GM20000 (cell line): ENCODE measurements at regions not wholly inside any gene's neighbourhood (a gene's known extent, or its start where the extent isn't known, plus 50 kb on each side); places are given as distances from the start of the nearest gene placed in this dataset.

Experiments
- DNase-seq: peaks from one replicate; pipeline ENCODE4 v3.0.0; 2012; ENCODE audit warnings: low spot score
- TF ChIP-seq, protein P1 (sequence below): IDR thresholded peaks from 2 replicates; pipeline ENCODE4 v1.5.1; 2012; ENCODE audit warnings: mild to moderate bottlenecking, control low read depth; ENCODE audit errors: extremely low read depth, missing control alignments

- TF ChIP-seq, protein P1, sequence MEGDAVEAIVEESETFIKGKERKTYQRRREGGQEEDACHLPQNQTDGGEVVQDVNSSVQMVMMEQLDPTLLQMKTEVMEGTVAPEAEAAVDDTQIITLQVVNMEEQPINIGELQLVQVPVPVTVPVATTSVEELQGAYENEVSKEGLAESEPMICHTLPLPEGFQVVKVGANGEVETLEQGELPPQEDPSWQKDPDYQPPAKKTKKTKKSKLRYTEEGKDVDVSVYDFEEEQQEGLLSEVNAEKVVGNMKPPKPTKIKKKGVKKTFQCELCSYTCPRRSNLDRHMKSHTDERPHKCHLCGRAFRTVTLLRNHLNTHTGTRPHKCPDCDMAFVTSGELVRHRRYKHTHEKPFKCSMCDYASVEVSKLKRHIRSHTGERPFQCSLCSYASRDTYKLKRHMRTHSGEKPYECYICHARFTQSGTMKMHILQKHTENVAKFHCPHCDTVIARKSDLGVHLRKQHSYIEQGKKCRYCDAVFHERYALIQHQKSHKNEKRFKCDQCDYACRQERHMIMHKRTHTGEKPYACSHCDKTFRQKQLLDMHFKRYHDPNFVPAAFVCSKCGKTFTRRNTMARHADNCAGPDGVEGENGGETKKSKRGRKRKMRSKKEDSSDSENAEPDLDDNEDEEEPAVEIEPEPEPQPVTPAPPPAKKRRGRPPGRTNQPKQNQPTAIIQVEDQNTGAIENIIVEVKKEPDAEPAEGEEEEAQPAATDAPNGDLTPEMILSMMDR: no peak
- no peak for DNase-seq
Observed at GRCh38 chr3:13206799-13207577, 133.8 kb upstream of the IQSEC1 start.

- DNase-seq: no peak
Observed at GRCh38 chr3:13205567-13206143, 132.4 kb upstream of the IQSEC1 start.

GRCh38 chr3:13204177-13204581 lies 130.9 kb upstream of the IQSEC1 start:
- TF ChIP-seq, protein P1: no peak
- no peak for DNase-seq

More at GRCh38 chr3:13205567-13206143, 132.4 kb upstream of the IQSEC1 start:
- TF ChIP-seq, protein P1: no peak

DNA sequence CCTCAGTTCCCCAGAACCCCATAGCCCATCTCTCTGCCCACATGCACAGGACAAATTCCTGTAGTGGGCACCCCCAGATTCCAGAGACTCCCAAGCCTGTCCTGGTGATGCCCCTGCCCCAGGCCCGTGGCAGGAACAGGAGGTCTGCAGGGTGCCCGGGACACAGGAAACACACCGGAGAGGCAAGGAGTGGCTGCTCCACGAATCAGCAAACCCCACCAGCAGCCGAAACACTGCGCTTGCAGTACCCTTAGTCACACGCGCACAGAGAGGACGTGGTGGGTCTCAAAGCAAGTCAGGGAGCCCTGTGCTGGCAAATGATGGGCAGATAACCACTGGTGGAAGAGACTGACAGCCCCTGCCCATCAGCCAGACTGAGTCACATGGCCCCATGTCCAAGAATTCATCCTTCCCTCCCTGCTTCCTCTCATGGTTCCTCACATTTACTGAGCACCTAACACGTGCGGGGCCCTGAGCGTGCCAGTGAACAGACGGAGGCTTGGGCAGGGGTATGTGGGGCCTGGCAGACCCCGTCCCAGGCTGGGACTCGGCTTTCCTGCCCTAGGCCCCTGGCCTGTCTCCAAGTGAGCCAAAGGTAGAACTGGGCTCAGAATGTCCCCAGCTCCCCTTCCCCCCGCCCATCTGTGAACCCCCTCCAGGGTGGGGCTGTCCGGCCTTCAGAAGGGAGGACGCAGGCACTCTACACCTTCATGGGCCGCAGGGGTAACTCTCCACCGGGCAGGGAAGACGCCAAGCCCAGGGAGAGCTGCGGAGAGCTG lies 130.4 kb upstream of the IQSEC1 start:
- no peak for DNase-seq
- TF ChIP-seq, protein P1: no peak

- TF ChIP-seq, protein P1: no peak
- DNase-seq: no peak
Observed at GRCh38 chr3:13202744-13203397, 129.6 kb upstream of the IQSEC1 start.

DNA sequence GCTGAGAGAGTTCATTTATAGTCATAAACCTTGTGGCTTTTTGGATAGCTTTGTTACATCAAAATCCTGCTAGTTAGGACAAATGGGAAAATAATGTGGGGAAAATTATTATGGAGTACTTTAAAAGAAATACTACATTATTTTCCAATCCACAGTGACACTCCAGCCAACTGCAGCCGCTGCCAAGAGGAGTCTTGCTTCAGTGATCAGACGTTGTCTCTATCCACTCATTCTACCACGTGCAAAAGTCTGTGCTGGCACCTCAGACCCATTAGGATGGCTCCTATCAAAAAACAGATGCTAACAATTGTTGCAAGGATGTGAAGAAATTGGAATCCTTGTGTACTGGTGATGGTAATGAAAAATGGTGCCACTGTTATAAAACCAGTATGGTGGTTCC lies 128.6 kb upstream of the IQSEC1 start:
- no peak for DNase-seq
- TF ChIP-seq, protein P1: no peak

- TF ChIP-seq, protein P1: no peak
Observed at GRCh38 chr3:13200946-13201345, 127.7 kb upstream of the IQSEC1 start.

More at GRCh38 chr3:13200946-13201345, 127.7 kb upstream of the IQSEC1 start:
- DNase-seq: no peak
